Neural cell (in vitro differentiated cells): ENCODE measurements at regions not wholly inside any gene's neighbourhood (a gene's known extent, or its start where the extent isn't known, plus 50 kb on each side); places are given as distances from the start of the nearest gene placed in this dataset.

Experiments used
- H2AFZ ChIP-seq: fragments of 200-600, 300-800 bp; sonication (generic), shearing (Covaris generic); 2 replicates; pipeline ENCODE4 v1.6.0; 2014; ENCODE audit warnings: low read depth, mild to moderate bottlenecking, antibody characterized with exemption, low read length, moderate library complexity
- H3F3A ChIP-seq: fragments of 200-600 bp; shearing (Covaris generic); 2 replicates; pipeline ENCODE4 v1.6.1; 2016; ENCODE audit warnings: mild to moderate bottlenecking, moderate library complexity, mixed read lengths, antibody characterized with exemption, low read length; ENCODE audit not compliant: insufficient read depth, poor library complexity, severe bottlenecking
- H3K27ac ChIP-seq: fragments of 200-600, 300-800 bp; sonication (generic), shearing (Covaris generic); 2 replicates; pipeline ENCODE4 v1.5.1; 2014; ENCODE audit warnings: mild to moderate bottlenecking, low read length, moderate library complexity
- H3K27me3 ChIP-seq: fragments of 300-800, 200-600 bp; sonication (generic), shearing (Covaris generic); 2 replicates; pipeline ENCODE4 v1.6.0; 2014; ENCODE audit warnings: mild to moderate bottlenecking, low read depth, low read length, moderate library complexity; ENCODE audit not compliant: insufficient read depth
- H3K36me3 ChIP-seq: fragments of 300-800, 200-600 bp; sonication (generic), shearing (Covaris generic); 2 replicates; pipeline ENCODE4 v1.5.1; 2014; ENCODE audit warnings: mild to moderate bottlenecking, antibody characterized with exemption, low read length, moderate library complexity; ENCODE audit not compliant: insufficient read depth
- H3K4me2 ChIP-seq: fragments of 300-800, 200-600 bp; sonication (generic), shearing (Covaris generic); 2 replicates; pipeline ENCODE4 v1.6.0; 2014; ENCODE audit warnings: mild to moderate bottlenecking, low read length
- H3K4me3 ChIP-seq: fragments of 300-800, 200-600 bp; sonication (generic), shearing (Covaris generic); 2 replicates; pipeline ENCODE4 v1.5.1; 2014; ENCODE audit warnings: mild to moderate bottlenecking, low read length, moderate library complexity
- H3K79me2 ChIP-seq: fragments of 200-600 bp; shearing (Covaris generic); replicated peaks from 2 replicates; pipeline ENCODE4 v1.6.0; 2014; ENCODE audit warnings: mild to moderate bottlenecking, low read length, moderate library complexity; ENCODE audit not compliant: insufficient read depth
- H3K9ac ChIP-seq: fragments of 300-800, 200-600 bp; sonication (generic), shearing (Covaris generic); 2 replicates; pipeline ENCODE4 v1.6.1; 2016; ENCODE audit warnings: mild to moderate bottlenecking, low read length, mixed read lengths
- H3K9me2 ChIP-seq: fragments of 200-600 bp; shearing (Covaris generic); 2 replicates; pipeline ENCODE4 v1.6.1; 2016; ENCODE audit warnings: mild to moderate bottlenecking, low read length, mixed read lengths; ENCODE audit not compliant: insufficient read depth
- H3K9me3 ChIP-seq: fragments of 200-600, 300-800 bp; sonication (generic), shearing (Covaris generic); 2 replicates; pipeline ENCODE4 v1.6.1; 2016; ENCODE audit warnings: mild to moderate bottlenecking, mixed run types, low read length, moderate library complexity, mixed read lengths
- H4K20me1 ChIP-seq: fragments of 200-600 bp; shearing (Covaris generic); 2 replicates; pipeline ENCODE4 v1.6.1; 2016; ENCODE audit warnings: mild to moderate bottlenecking, mixed run types; ENCODE audit not compliant: insufficient read depth
- EP300 ChIP-seq: fragments of 450-650 bp; conservative IDR thresholded peaks from 2 replicates; pipeline ENCODE4 v1.6.1; 2014; ENCODE audit warnings: antibody characterized with exemption, mild to moderate bottlenecking, moderate library complexity; ENCODE audit not compliant: poor library complexity, severe bottlenecking
- EZH2 ChIP-seq: fragments of 200-600, 300-800 bp; shearing (Covaris generic), sonication (generic); IDR thresholded peaks from 2 replicates; pipeline ENCODE4 v1.6.1; 2014; ENCODE audit warnings: antibody characterized with exemption, low read length, borderline replicate concordance, mild to moderate bottlenecking; ENCODE audit not compliant: insufficient read depth, poor library complexity, severe bottlenecking
- MXI1 ChIP-seq: fragments of 450-650 bp; conservative IDR thresholded peaks from 2 replicates; pipeline ENCODE4 v1.6.1; 2014; ENCODE audit warnings: antibody characterized with exemption, mild to moderate bottlenecking; ENCODE audit not compliant: poor library complexity, severe bottlenecking
- POLR2AphosphoS5 ChIP-seq: IDR thresholded peaks from 2 replicates; pipeline ENCODE4 v1.6.1; 2012
- RAD21 ChIP-seq: fragments of 450-650 bp; conservative IDR thresholded peaks from 2 replicates; pipeline ENCODE4 v1.6.1; 2014; ENCODE audit warnings: antibody characterized with exemption, mild to moderate bottlenecking, moderate library complexity
- SMC3 ChIP-seq: fragments of 450-650 bp; conservative IDR thresholded peaks from 2 replicates; pipeline ENCODE4 v1.6.1; 2014; ENCODE audit warnings: antibody characterized with exemption, mild to moderate bottlenecking, moderate library complexity; ENCODE audit not compliant: poor library complexity
- TAF1 ChIP-seq: IDR thresholded peaks from 2 replicates; pipeline ENCODE4 v1.6.1; 2012; ENCODE audit warnings: low read depth
- TF ChIP-seq, protein P1 (sequence below): IDR thresholded peaks from 2 replicates; pipeline ENCODE4 v1.6.1; 2012; ENCODE audit warnings: borderline replicate concordance
- TF ChIP-seq, protein P2 (sequence below): fragments of 450-650 bp; IDR thresholded peaks from 2 replicates; pipeline ENCODE4 v1.5.1; 2014; ENCODE audit warnings: antibody characterized with exemption, mild to moderate bottlenecking, moderate library complexity; ENCODE audit not compliant: poor library complexity, severe bottlenecking

DNA sequence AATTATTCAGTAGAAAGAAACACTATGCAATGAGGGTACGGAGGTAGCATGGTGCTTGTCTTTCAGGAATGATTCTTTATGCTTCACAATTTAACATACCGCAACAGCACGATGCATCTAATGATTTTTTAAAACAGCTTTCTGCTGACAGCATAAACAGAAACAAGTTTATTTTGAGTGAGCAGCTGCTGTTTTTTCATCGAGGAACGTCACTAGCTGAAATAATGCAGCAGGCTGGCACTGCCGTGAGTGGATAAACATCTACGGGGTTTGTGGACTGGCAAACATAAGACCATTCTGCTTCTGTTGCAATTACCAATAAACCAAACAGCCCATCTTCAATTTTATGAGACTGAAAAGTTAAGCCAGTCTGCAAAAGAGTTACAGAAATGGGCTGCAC, 871.8 kb downstream of the RPS29 start:
- no peaks in the 10 kb centered on the region for H4K20me1 ChIP-seq
- H3K9me2 ChIP-seq: no peaks in the 10 kb centered on the region
- TF ChIP-seq EP300: no peak
- TF ChIP-seq, protein P1, sequence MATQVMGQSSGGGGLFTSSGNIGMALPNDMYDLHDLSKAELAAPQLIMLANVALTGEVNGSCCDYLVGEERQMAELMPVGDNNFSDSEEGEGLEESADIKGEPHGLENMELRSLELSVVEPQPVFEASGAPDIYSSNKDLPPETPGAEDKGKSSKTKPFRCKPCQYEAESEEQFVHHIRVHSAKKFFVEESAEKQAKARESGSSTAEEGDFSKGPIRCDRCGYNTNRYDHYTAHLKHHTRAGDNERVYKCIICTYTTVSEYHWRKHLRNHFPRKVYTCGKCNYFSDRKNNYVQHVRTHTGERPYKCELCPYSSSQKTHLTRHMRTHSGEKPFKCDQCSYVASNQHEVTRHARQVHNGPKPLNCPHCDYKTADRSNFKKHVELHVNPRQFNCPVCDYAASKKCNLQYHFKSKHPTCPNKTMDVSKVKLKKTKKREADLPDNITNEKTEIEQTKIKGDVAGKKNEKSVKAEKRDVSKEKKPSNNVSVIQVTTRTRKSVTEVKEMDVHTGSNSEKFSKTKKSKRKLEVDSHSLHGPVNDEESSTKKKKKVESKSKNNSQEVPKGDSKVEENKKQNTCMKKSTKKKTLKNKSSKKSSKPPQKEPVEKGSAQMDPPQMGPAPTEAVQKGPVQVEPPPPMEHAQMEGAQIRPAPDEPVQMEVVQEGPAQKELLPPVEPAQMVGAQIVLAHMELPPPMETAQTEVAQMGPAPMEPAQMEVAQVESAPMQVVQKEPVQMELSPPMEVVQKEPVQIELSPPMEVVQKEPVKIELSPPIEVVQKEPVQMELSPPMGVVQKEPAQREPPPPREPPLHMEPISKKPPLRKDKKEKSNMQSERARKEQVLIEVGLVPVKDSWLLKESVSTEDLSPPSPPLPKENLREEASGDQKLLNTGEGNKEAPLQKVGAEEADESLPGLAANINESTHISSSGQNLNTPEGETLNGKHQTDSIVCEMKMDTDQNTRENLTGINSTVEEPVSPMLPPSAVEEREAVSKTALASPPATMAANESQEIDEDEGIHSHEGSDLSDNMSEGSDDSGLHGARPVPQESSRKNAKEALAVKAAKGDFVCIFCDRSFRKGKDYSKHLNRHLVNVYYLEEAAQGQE: no peak
- TF ChIP-seq POLR2AphosphoS5: no peak
- no peak for TF ChIP-seq TAF1
- TF ChIP-seq RAD21: no peak
- no peak for TF ChIP-seq EZH2
- TF ChIP-seq SMC3: no peak
- TF ChIP-seq MXI1: no peak
- TF ChIP-seq, protein P2, sequence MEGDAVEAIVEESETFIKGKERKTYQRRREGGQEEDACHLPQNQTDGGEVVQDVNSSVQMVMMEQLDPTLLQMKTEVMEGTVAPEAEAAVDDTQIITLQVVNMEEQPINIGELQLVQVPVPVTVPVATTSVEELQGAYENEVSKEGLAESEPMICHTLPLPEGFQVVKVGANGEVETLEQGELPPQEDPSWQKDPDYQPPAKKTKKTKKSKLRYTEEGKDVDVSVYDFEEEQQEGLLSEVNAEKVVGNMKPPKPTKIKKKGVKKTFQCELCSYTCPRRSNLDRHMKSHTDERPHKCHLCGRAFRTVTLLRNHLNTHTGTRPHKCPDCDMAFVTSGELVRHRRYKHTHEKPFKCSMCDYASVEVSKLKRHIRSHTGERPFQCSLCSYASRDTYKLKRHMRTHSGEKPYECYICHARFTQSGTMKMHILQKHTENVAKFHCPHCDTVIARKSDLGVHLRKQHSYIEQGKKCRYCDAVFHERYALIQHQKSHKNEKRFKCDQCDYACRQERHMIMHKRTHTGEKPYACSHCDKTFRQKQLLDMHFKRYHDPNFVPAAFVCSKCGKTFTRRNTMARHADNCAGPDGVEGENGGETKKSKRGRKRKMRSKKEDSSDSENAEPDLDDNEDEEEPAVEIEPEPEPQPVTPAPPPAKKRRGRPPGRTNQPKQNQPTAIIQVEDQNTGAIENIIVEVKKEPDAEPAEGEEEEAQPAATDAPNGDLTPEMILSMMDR: no peak
- no peaks in the 10 kb centered on the region for H3K79me2 ChIP-seq
- H3F3A ChIP-seq: no peaks in the 10 kb centered on the region
- no peak overlapping the region for H3K4me2 ChIP-seq
- H3K27me3 ChIP-seq: no peaks in the 10 kb centered on the region
- no peak overlapping the region for H3K9ac ChIP-seq
- H3K4me3 ChIP-seq: no peak overlapping the region
- H2AFZ ChIP-seq: no peak overlapping the region
- no peak overlapping the region for H3K27ac ChIP-seq
- H3K9me3 ChIP-seq: no peaks in the 10 kb centered on the region
- no peaks in the 10 kb centered on the region for H3K36me3 ChIP-seq

DNA sequence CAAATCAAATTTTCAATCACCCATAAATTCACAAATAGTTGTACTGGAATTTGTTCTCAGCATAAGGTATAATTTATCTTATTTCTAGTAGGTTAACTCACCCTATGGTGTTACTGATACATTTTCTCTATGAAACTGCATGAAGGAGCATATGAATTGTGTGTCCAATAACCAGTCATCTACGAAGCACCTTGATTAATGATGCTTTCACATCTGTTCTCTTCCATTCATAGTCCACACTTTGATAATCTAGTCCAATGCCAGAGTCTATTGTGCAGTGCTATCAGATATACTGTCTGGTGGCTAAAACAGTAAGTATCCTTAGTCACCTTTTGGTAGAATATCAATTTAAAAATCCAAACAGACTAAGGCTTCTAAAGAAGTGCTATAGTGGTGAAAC, 876.0 kb downstream of the RPS29 start:
- no peaks in the 10 kb centered on the region for H4K20me1 ChIP-seq
- H3F3A ChIP-seq: no peaks in the 10 kb centered on the region
- H2AFZ ChIP-seq: no peak overlapping the region
- H3K4me2 ChIP-seq: no peak overlapping the region
- TF ChIP-seq RAD21 (no peak), SMC3 (no peak), EZH2 (no peak), MXI1 (no peak), POLR2AphosphoS5 (no peak), TAF1 (no peak), EP300 (no peak)
- TF ChIP-seq, protein P1: no peak
- TF ChIP-seq, protein P2: no peak
- H3K9ac ChIP-seq: no peak overlapping the region
- H3K4me3 ChIP-seq: no peak overlapping the region
- H3K27ac ChIP-seq: no peak overlapping the region
- H3K79me2 ChIP-seq: no peaks in the 10 kb centered on the region
- no peaks in the 10 kb centered on the region for H3K27me3 ChIP-seq
- no peaks in the 10 kb centered on the region for H3K9me3 ChIP-seq
- H3K36me3 ChIP-seq: no peaks in the 10 kb centered on the region
- no peaks in the 10 kb centered on the region for H3K9me2 ChIP-seq
